Right lobe of liver (tissue), 6 donors: ENCODE measurements at regions not wholly inside any gene's neighbourhood (a gene's known extent, or its start where the extent isn't known, plus 50 kb on each side); places are given as distances from the start of the nearest gene placed in this dataset.

Experiments
- ATAC-seq, 4 donors: fragments of 200-7000 bp; cut with Tn5 transposase; one replicate each; pipeline ENCODE4 v1.9.1; 2020; ENCODE audit warnings: mild to moderate bottlenecking in 4 of 4, moderate library complexity in 4 of 4
- DNase-seq, 3 donors: peaks; one replicate each; pipeline ENCODE4 v3.0.0-alpha.2; 2020
- H3K27ac ChIP-seq, 3 donors: fragments of 200-600 bp; one replicate each; pipeline ENCODE4 v1.8.0; 2022
- H3K27me3 ChIP-seq, 2 donors: fragments of 200-600 bp; one replicate each; pipeline ENCODE4 v1.8.0; 2022
- H3K36me3 ChIP-seq, 4 donors: fragments of 200-600 bp; sonication (generic) in 1 of 4; one replicate each; pipeline versions ENCODE4 v1.5.1 to v1.8.0; 2017 to 2022; ENCODE audit warnings: control low read depth in 1 of 4
- H3K4me1 ChIP-seq, 4 donors: fragments of 200-600 bp; sonication (generic) in 1 of 4; one replicate each; pipeline versions ENCODE4 v1.5.1 to v1.8.0; 2017 to 2022; ENCODE audit warnings: control low read depth in 1 of 4
- H3K4me3 ChIP-seq, 3 donors: fragments of 200-600 bp; one replicate each; pipeline ENCODE4 v1.8.0; 2022
- H3K9me3 ChIP-seq, 4 donors: fragments of 200-600 bp; sonication (generic) in 1 of 4; one replicate each; pipeline versions ENCODE4 v1.5.1 to v1.8.0; 2017 to 2022; ENCODE audit warnings: control low read depth in 1 of 4
- POLR2A ChIP-seq: fragments of 450-650 bp; IDR thresholded peaks from one replicate; pipeline ENCODE4 v1.6.1; 2017; ENCODE audit warnings: antibody characterized with exemption, mild to moderate bottlenecking
- WGBS: methylation state at CpG from one replicate; pipeline ENCODE4 v1.1.6; 2018; ENCODE audit warnings: low coverage, low lambda C conversion rate; ENCODE audit not compliant: insufficient coverage; ENCODE audit errors: missing lambda C conversion rate; 5-methylcytosine and 5-hydroxymethylcytosine counted together
- intact Hi-C, 2 donors: fragments of 100-400 bp; cut with DNase I; formaldehyde crosslinking; loops; one replicate each; pipeline versions ENCODE4 v1.11.2 to v1.14.1; 2022
- TF ChIP-seq, protein P1 (sequence below), 4 donors: fragments of 200-600 bp in 3 of 4; fragments of 450-650 bp in 1 of 4; IDR thresholded peaks; one replicate each; pipeline versions ENCODE4 v1.5.1 to v1.8.0; 2016 to 2022; ENCODE audit warnings: antibody characterized with exemption in 4 of 4, mild to moderate bottlenecking in 2 of 4
- donor health status: DM: no; HTN: yes; CAD: no.
- donor health status: DM: no; HTN: no; CAD: no.
- donor health status: DM: no; HTN: no; CAD: no.
- donor health status: DM: no; HTN: yes; CAD: no.
- donor health status: DM: no; HTN: yes; CAD: no.

DNA sequence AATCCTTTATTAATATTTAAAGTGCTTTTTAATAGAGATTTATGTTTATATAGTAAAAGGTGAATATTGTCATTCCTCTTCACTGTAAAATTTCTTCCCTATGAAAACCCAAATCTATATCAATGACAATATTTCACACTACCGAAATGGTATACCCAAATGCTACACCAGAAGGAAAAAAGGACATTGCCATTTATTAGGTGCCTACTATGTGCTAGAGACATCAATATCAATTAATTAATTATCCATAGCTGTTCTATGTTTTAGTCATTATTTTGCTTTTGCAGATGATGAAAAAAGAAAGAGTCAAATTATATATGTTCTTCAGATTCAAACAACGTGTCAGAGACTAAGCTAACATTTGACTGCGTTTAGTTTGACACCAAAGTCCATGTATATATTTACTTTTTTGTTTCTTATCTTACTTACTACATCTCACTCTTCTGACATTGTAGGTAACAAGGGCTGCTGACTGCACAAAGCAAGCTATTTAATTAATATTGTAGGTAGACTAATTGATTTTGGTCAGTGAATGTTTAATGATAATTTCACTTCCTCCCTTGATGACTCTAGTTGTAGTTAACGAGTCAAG lies 614.0 kb upstream of the FOXG1 start:
- H3K9me3 ChIP-seq: no peaks in the 10 kb centered on the region
- DNase-seq (no peak), ATAC-seq (no peak)
- TF ChIP-seq, protein P1, sequence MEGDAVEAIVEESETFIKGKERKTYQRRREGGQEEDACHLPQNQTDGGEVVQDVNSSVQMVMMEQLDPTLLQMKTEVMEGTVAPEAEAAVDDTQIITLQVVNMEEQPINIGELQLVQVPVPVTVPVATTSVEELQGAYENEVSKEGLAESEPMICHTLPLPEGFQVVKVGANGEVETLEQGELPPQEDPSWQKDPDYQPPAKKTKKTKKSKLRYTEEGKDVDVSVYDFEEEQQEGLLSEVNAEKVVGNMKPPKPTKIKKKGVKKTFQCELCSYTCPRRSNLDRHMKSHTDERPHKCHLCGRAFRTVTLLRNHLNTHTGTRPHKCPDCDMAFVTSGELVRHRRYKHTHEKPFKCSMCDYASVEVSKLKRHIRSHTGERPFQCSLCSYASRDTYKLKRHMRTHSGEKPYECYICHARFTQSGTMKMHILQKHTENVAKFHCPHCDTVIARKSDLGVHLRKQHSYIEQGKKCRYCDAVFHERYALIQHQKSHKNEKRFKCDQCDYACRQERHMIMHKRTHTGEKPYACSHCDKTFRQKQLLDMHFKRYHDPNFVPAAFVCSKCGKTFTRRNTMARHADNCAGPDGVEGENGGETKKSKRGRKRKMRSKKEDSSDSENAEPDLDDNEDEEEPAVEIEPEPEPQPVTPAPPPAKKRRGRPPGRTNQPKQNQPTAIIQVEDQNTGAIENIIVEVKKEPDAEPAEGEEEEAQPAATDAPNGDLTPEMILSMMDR (IDR thresholded peaks at IDR 0.05): no peak
- TF ChIP-seq POLR2A: no peak
- no peaks in the 10 kb centered on the region for H3K4me1 ChIP-seq
- H3K27ac ChIP-seq: no peak overlapping the region
- H3K27me3 ChIP-seq: no peaks in the 10 kb centered on the region
- no peak overlapping the region for H3K4me3 ChIP-seq
- no peaks in the 10 kb centered on the region for H3K36me3 ChIP-seq
- intact Hi-C loops: no loop called here
- WGBS: 18% methylated on average over 4 of the region's 4 CpGs

DNA sequence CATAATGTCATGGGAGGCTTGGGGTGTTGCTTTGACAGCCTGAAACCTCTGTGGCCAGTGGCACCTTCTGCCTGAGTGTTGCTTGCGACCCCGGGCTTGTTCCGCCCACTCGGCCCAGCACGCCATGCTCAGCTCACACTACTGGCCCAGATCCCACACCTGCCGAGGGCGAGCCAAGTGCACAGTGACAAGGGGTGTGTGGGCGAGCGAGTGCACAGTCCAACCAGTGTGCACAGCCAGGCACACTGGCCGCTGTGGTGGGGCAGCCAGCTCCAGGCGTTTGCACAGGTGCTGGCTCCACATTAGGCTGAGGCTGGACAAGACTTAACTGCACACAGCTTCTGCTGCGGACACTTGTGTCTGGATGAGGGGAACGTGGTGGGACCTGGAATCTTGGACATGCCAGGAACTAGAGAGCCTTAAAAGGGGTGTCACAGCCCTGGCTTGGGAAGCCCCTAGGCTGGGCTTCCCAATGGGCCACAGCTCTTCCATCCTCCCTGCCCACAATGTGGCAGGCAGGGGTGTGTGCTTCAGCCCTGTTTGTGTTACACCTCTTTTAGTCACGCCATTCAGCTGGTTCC lies 609.2 kb upstream of the FOXG1 start:
- DNase-seq (peak in 1 of 3 donors; percentile 52), ATAC-seq (peak in 1 of 4 donors; percentile 27)
- intact Hi-C loops: no loop called here
- H3K27me3 ChIP-seq: no peaks in the 10 kb centered on the region
- H3K9me3 ChIP-seq: no peaks in the 10 kb centered on the region
- TF ChIP-seq, protein P1 (IDR thresholded peaks at IDR 0.05): no peak
- no peak for TF ChIP-seq POLR2A
- 53% methylated on average over 5 of the region's 14 CpGs for WGBS
- H3K27ac ChIP-seq: no peak overlapping the region
- no peaks in the 10 kb centered on the region for H3K4me1 ChIP-seq
- H3K4me3 ChIP-seq: no peak overlapping the region
- no peaks in the 10 kb centered on the region for H3K36me3 ChIP-seq

DNA sequence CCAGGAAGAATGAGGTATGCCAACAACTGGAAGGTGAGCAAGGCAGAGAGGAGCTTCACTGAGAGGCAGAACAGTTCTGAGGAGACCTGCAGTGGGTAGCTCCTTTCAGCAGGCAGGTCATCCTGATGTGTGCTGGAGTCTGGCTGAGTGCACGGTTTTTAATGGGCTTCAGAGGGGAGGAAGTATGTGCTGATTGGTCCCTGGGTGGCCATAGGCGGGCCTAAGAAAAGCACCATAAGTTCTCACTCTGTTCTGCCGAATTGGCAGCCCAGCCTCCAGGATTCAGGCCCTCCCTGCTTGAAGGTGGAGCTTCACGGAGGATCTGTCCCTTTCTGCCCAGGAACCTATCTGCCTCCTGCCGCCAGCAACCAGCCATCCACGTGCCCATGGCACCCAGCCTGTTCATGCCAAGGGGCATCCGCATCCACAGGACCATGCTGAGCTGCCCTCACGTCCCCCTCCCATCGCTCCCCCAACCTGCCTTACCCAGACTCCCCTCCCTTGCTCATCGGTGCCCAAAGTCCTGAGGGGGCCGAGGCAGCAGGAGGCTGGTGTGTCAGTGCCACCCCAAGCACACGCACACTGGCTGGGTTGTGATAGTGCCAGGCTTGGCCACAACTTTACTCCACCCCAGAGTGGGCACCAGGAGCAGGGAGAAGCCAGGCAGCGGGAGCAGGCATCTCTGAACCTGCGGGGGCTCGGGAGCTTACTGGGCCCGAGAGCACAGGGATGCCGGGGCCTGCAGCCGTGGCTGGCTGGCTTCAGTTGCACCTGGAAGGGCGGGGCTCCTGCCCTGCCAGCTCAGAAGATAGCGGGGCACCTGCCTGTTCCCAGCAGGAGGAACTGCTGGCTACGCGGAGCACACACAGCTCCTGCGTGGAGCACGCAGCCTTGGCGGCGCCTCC lies 608.4 kb upstream of the FOXG1 start:
- H3K27me3 ChIP-seq: no peaks in the 10 kb centered on the region
- H3K27ac ChIP-seq: no peak overlapping the region
- no peak overlapping the region for H3K4me3 ChIP-seq
- peak in 1 of 4 donors; percentile 35 for ATAC-seq
- H3K9me3 ChIP-seq: no peaks in the 10 kb centered on the region
- intact Hi-C loops: no loop called here
- WGBS: 43% methylated on average over 2 of the region's 26 CpGs
- TF ChIP-seq, protein P1 (IDR thresholded peaks at IDR 0.05): no peak
- no peak for TF ChIP-seq POLR2A
- no peaks in the 10 kb centered on the region for H3K4me1 ChIP-seq
- H3K36me3 ChIP-seq: no peaks in the 10 kb centered on the region
- DNase-seq: no peak

DNA sequence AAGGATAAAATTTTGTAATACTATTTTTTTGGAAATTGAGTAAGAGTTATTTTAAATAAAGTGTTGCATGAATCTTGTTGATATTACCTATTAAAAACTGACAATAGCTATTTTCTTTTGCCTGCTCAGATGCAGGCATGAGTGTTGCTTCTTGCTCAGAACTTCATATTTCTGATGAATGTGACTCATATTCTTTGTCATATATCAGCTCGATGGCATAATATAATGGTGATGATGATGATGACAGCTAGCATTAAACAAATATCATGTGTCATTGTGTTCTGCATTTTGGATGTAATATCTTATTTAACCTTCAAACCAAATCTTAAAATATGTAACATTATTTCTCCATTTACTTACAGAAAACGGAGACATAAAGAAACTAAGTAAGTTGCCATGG lies 605.5 kb upstream of the FOXG1 start:
- TF ChIP-seq POLR2A: no peak
- TF ChIP-seq, protein P1 (IDR thresholded peaks at IDR 0.05): no peak
- Histone ChIP-seq H3K4me3 (no peak overlapping the region), H3K4me1 (no peaks in the 10 kb centered on the region), H3K9me3 (no peaks in the 10 kb centered on the region), H3K27ac (no peak overlapping the region), H3K27me3 (no peaks in the 10 kb centered on the region), H3K36me3 (no peaks in the 10 kb centered on the region)
- DNase-seq (no peak), ATAC-seq (no peak)
- intact Hi-C loops: no loop called here
- 74% methylated on average over 2 of the region's 2 CpGs for WGBS
